AG04450 (cell line): ENCODE measurements at regions not wholly inside any gene's neighbourhood (a gene's known extent, or its start where the extent isn't known, plus 50 kb on each side); places are given as distances from the start of the nearest gene placed in this dataset.

Source experiments
- CTCF ChIA-PET: fragments of 300-600, 350-600 bp; formaldehyde crosslinking; extraction: SDS; loops from one replicate; lab custom pipeline; 2022; ENCODE audit warnings: antibody characterized with exemption, inconsistent platforms; lab: Charles Lee
- POLR2A ChIA-PET: fragments of 350-600 bp; formaldehyde crosslinking; extraction: SDS; loops from one replicate; lab custom pipeline; 2021; ENCODE audit warnings: antibody characterized with exemption, inconsistent platforms; lab: Yijun Ruan, JAX
- DNase-seq: peaks from one replicate; pipeline ENCODE4 v3.0.0-alpha.2; 2011; ENCODE audit warnings: low read depth, low spot score
- H3K27ac ChIP-seq: one replicate; pipeline ENCODE4 v1.5.1; 2012; ENCODE audit warnings: low read depth, low read length, control low read depth
- H3K27me3 ChIP-seq: one replicate; pipeline ENCODE4 v1.6.0; 2012; ENCODE audit warnings: low read length; ENCODE audit not compliant: control insufficient read depth, insufficient read depth
- H3K4me3 ChIP-seq: 2 replicates; pipeline ENCODE4 v1.5.1; 2011; ENCODE audit warnings: mild to moderate bottlenecking, low read depth, low read length, control low read depth
- H3K9me3 ChIP-seq: 2 replicates; pipeline ENCODE4 v1.5.1; 2012; ENCODE audit warnings: low read length; ENCODE audit not compliant: control insufficient read depth, insufficient read depth
- TF ChIP-seq, protein P1 (sequence below): IDR thresholded peaks from 2 replicates; pipeline ENCODE4 v1.5.1; 2011; ENCODE audit warnings: low read depth, low read length, control low read depth, inconsistent platforms

DNA sequence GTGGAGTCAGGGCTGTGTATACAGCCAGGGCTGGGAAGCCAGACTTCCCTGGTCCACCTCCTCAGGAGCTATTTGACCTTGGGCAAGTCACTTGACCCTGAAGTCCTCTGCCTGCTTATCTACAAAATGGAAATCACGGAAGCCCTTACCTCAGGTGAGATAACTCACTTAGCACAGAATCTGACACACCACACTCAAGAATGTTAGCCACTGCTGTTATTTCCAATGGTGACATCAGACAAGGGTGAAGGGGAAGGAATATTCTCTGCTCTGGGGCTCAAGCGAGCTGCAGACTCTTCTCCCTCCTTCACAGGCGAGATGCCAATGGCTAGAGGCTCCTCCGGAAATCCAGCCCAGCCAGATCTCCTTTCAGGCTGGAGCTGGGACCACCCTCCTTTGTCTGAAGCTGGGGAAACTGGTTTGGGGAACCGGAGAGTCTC lies 189.6 kb downstream of the HAUS1 start:
- Histone ChIP-seq H3K27me3 (peaks cover 3% of the 10 kb centered on the region), H3K9me3 (no peaks in the 10 kb centered on the region), H3K27ac (no peak overlapping the region), H3K4me3 (no peak overlapping the region)
- CTCF ChIA-PET: interaction anchor here (2.0 kb wide), 1 partner anchor 13 kb away, joined by 10 read pairs; no protein-coding TSS in a partner anchor
- TF ChIP-seq, protein P1, sequence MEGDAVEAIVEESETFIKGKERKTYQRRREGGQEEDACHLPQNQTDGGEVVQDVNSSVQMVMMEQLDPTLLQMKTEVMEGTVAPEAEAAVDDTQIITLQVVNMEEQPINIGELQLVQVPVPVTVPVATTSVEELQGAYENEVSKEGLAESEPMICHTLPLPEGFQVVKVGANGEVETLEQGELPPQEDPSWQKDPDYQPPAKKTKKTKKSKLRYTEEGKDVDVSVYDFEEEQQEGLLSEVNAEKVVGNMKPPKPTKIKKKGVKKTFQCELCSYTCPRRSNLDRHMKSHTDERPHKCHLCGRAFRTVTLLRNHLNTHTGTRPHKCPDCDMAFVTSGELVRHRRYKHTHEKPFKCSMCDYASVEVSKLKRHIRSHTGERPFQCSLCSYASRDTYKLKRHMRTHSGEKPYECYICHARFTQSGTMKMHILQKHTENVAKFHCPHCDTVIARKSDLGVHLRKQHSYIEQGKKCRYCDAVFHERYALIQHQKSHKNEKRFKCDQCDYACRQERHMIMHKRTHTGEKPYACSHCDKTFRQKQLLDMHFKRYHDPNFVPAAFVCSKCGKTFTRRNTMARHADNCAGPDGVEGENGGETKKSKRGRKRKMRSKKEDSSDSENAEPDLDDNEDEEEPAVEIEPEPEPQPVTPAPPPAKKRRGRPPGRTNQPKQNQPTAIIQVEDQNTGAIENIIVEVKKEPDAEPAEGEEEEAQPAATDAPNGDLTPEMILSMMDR: no peak
- DNase-seq: no peak
- POLR2A ChIA-PET: no interaction called here

DNA sequence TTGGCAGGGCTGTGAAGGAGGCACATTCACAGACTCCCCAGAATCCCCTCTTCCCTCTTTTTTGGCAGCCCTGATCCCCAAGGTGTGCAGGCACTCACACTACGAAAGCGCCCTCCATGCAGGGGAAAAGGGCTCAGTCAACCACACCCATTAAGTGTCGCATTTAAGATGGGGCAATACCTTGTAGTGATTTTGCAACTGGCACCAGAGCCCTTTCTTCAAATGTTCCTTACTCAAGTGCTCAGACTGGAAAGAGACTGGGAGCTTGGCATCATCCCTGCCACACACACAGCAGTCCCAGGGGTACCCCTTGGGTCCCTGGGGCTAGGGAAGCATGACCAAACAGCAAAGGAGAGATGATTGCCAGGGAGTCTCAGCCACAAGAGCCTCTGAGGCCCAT lies 190.1 kb downstream of the HAUS1 start:
- TF ChIP-seq, protein P1: no peak
- Histone ChIP-seq H3K4me3 (no peak overlapping the region), H3K9me3 (no peaks in the 10 kb centered on the region), H3K27me3 (peaks cover 4% of the 10 kb centered on the region), H3K27ac (no peak overlapping the region)
- DNase-seq: no peak
- ChIA-PET POLR2A (no interaction called here), CTCF (interaction anchor here (2.0 kb wide), 1 partner anchor 14 kb away, joined by 10 read pairs; no protein-coding TSS in a partner anchor)

DNA sequence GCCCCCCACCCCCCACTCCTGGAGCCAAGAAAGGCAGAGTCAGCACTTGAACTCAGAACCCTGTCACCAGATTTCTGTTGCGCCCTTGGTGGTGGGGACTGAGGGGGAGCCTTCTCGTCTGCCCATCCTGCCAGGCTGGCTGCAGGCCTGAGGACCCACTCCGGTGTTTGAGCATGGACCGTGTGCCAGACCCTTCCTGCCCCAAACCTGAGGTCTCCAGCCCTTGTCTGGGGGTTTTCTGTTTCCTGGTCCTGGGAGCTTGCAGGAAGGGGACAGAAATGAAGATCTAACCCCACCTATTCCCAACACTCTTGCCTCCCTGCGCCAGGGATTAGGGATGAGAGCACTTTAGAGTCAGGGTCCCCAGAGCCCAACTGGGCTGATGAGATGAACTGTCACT lies 190.6 kb downstream of the HAUS1 start:
- TF ChIP-seq, protein P1: no peak
- Histone ChIP-seq H3K9me3 (no peaks in the 10 kb centered on the region), H3K27ac (no peak overlapping the region), H3K27me3 (peaks cover 4% of the 10 kb centered on the region), H3K4me3 (no peak overlapping the region)
- no peak for DNase-seq
- ChIA-PET POLR2A (no interaction called here), CTCF (interaction anchor here (2.0 kb wide), 1 partner anchor 14 kb away, joined by 10 read pairs; no protein-coding TSS in a partner anchor)

DNA sequence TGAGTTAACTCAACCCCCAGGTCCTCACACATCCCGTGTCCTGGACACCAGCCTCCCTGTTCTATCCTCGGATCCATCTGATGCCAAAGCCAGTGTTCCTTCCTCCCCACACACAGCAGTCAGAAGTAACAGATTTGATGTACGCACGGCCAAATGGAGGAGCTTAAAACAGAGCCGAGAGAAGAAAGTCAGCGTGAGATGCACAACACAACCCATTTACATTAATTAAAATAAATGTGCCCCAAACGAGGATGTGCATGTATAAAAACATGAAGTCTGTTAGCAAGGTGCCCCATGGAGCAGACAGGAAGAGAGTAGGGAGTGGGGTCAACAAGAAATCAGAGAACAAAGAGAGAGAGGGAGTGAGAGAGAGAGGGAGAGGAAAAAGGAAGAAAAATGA lies 191.2 kb downstream of the HAUS1 start:
- H3K27ac ChIP-seq: no peak overlapping the region
- no peaks in the 10 kb centered on the region for H3K9me3 ChIP-seq
- POLR2A ChIA-PET: no interaction called here
- H3K27me3 ChIP-seq: peaks cover 4% of the 10 kb centered on the region
- no peak overlapping the region for H3K4me3 ChIP-seq
- CTCF ChIA-PET: no interaction called here
- TF ChIP-seq, protein P1: no peak
- no peak for DNase-seq

DNA sequence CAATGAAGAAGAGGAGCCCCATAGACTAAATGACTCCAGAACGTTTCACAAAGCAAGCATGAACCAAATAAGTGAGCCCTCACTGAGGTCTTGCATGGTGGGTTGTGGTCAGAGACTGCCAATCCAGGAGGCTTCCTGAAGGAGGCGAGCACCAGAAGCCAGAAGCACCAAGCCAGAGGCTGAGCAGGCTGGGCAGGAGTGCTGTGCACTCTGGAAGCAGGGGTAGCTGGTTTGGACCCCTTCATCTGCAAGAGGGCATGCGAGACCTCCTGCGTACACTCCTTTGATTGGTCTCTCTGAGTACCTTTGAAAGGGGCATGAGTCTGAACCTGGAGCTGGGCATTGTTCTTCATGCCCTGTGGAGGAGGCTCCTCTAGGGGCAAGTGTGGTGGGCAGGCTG lies 192.5 kb downstream of the HAUS1 start:
- Histone ChIP-seq H3K4me3 (no peak overlapping the region), H3K9me3 (no peaks in the 10 kb centered on the region), H3K27me3 (peaks cover 9% of the 10 kb centered on the region), H3K27ac (no peak overlapping the region)
- DNase-seq: no peak
- CTCF ChIA-PET: no interaction called here
- TF ChIP-seq, protein P1: no peak
- POLR2A ChIA-PET: no interaction called here
